Right lobe of liver (tissue), 4 donors: ENCODE measurements at regions not wholly inside any gene's neighbourhood (a gene's known extent, or its start where the extent isn't known, plus 50 kb on each side); places are given as distances from the start of the nearest gene placed in this dataset.

ENCODE experiments used
- CTCF ChIP-seq, 4 donors: fragments of 200-600 bp in 3 of 4; fragments of 450-650 bp in 1 of 4; IDR thresholded peaks; one replicate each; pipeline versions ENCODE4 v1.5.1 to v1.8.0; 2016 to 2022; ENCODE audit warnings: antibody characterized with exemption in 4 of 4, mild to moderate bottlenecking in 2 of 4
- POLR2A ChIP-seq: fragments of 450-650 bp; IDR thresholded peaks from one replicate; pipeline ENCODE4 v1.6.1; 2017; ENCODE audit warnings: antibody characterized with exemption, mild to moderate bottlenecking
- donor health status: DM: no; HTN: no; CAD: no.
- donor health status: DM: no; HTN: no; CAD: no.
- donor health status: DM: no; HTN: yes; CAD: no.

GRCh38 chr21:19832551-19832950 lies 1165.7 kb upstream of the NCAM2 start:
- TF ChIP-seq POLR2A (no peak), CTCF (IDR thresholded peaks at IDR 0.05) (no peak)
